ENCODE measurements at regions not wholly inside any gene's neighbourhood (a gene's known extent, or its start where the extent isn't known, plus 50 kb on each side); places are given as distances from the start of the nearest gene placed in this dataset.
A peak's percentile ranks its signal among the peaks of the same experiment; 100 is the strongest.

GRCh38 chr1:81128079-81128478 lies 672.7 kb upstream of the ADGRL2 start:
- no peak for DNase-seq

GRCh38 chr1:81126989-81127581 lies 673.6 kb upstream of the ADGRL2 start:
- no peak for DNase-seq

GRCh38 chr1:81125672-81126071 lies 675.1 kb upstream of the ADGRL2 start:
- DNase-seq, result peak in 1 of 2 donors; percentile 55

GRCh38 chr1:81121306-81121705 lies 679.4 kb upstream of the ADGRL2 start:
- peak; percentile 29 to 49 for DNase-seq

GRCh38 chr1:81119319-81119718 lies 681.4 kb upstream of the ADGRL2 start:
- DNase-seq, result no peak

- DNase-seq, result no peak
Observed at GRCh38 chr1:81118550-81118949, 682.2 kb upstream of the ADGRL2 start.

GRCh38 chr1:81115422-81115821 lies 685.3 kb upstream of the ADGRL2 start:
- no peak for DNase-seq

- DNase-seq, result no peak
Observed at GRCh38 chr1:81114191-81114590, 686.5 kb upstream of the ADGRL2 start.

GRCh38 chr1:81113688-81114087 lies 687.0 kb upstream of the ADGRL2 start:
- no peak for DNase-seq

GRCh38 chr1:81111818-81112217 lies 688.9 kb upstream of the ADGRL2 start:
- DNase-seq, result no peak

GRCh38 chr1:81109038-81109437 lies 691.7 kb upstream of the ADGRL2 start:
- no peak for DNase-seq

GRCh38 chr1:81097860-81098259 lies 702.9 kb upstream of the ADGRL2 start:
- DNase-seq, result no peak

GRCh38 chr1:81073580-81073979 lies 727.2 kb upstream of the ADGRL2 start:
- DNase-seq, result no peak

GRCh38 chr1:81071969-81072753 lies 728.6 kb upstream of the ADGRL2 start:
- DNase-seq, result no peak

GRCh38 chr1:81071072-81071858 lies 729.5 kb upstream of the ADGRL2 start:
- no peak for DNase-seq

- peak in 1 of 2 donors; percentile 15 for DNase-seq
Observed at GRCh38 chr1:81069856-81070255, 730.9 kb upstream of the ADGRL2 start.

- no peak for DNase-seq
Observed at GRCh38 chr1:81068726-81069125, 732.0 kb upstream of the ADGRL2 start.

- no peak for DNase-seq
Observed at GRCh38 chr1:81053826-81054225, 746.9 kb upstream of the ADGRL2 start.

GRCh38 chr1:81052162-81052561 lies 748.6 kb upstream of the ADGRL2 start:
- no peak for DNase-seq

GRCh38 chr1:81050390-81050789 lies 750.3 kb upstream of the ADGRL2 start:
- no peak for DNase-seq

- no peak for DNase-seq
Observed at GRCh38 chr1:81044708-81045107, 756.0 kb upstream of the ADGRL2 start.

GRCh38 chr1:81042225-81042624 lies 758.5 kb upstream of the ADGRL2 start:
- no peak for DNase-seq

GRCh38 chr1:81034291-81034690 lies 766.4 kb upstream of the ADGRL2 start:
- no peak for DNase-seq

- DNase-seq, result no peak
Observed at GRCh38 chr1:81032973-81033425, 767.7 kb upstream of the ADGRL2 start.
